Ishikawa (cell line): ENCODE measurements at regions not wholly inside any gene's neighbourhood (a gene's known extent, or its start where the extent isn't known, plus 50 kb on each side); places are given as distances from the start of the nearest gene placed in this dataset.

Source experiments
- MAX ChIP-seq: IDR thresholded peaks from 2 replicates; pipeline ENCODE4 v1.6.1; 2012
- TAF1 ChIP-seq: IDR thresholded peaks from 2 replicates; pipeline ENCODE4 v1.6.1; 2012; ENCODE audit warnings: low read depth, mild to moderate bottlenecking
- TEAD4 ChIP-seq: IDR thresholded peaks from 2 replicates; pipeline ENCODE4 v1.6.1; 2012
- USF1 ChIP-seq: IDR thresholded peaks from 2 replicates; pipeline ENCODE4 v1.6.1; 2012

DNA sequence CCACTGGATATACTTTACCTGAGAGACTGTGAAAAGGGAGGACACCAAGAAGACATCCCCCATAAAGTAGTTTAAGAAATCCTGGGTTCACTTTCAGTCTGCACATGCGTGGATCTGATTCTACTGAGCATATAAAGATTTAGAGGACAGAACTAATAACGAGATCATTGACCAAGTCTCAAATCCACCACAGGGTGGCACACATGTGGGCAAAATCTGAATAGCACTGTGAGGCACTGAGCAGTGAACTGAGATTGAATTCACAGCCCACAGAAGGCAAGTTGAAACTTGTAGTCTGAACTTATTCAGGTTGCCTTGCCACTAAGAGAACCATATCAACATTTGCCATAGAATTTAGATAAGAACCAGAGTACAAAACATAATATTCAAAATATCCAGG, 818.6 kb downstream of the GRID1 start:
- TF ChIP-seq USF1 (no peak), TAF1 (no peak), TEAD4 (no peak), MAX (no peak)
